ENCODE measurements at regions not wholly inside any gene's neighbourhood (a gene's known extent, or its start where the extent isn't known, plus 50 kb on each side); places are given as distances from the start of the nearest gene placed in this dataset.

GRCh38 chr5:58087905-58088304 lies 372.0 kb downstream of the PLK2 start:
- TF ChIP-seq EZH2 (IDR thresholded peaks at IDR 0.05; ENCODE audit: borderline replicate concordance, low read length) = no peak
- TF ChIP-seq, protein P1, sequence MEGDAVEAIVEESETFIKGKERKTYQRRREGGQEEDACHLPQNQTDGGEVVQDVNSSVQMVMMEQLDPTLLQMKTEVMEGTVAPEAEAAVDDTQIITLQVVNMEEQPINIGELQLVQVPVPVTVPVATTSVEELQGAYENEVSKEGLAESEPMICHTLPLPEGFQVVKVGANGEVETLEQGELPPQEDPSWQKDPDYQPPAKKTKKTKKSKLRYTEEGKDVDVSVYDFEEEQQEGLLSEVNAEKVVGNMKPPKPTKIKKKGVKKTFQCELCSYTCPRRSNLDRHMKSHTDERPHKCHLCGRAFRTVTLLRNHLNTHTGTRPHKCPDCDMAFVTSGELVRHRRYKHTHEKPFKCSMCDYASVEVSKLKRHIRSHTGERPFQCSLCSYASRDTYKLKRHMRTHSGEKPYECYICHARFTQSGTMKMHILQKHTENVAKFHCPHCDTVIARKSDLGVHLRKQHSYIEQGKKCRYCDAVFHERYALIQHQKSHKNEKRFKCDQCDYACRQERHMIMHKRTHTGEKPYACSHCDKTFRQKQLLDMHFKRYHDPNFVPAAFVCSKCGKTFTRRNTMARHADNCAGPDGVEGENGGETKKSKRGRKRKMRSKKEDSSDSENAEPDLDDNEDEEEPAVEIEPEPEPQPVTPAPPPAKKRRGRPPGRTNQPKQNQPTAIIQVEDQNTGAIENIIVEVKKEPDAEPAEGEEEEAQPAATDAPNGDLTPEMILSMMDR (IDR thresholded peaks at IDR 0.05; ENCODE audit: low read length) = no peak
- no peaks in the 10 kb centered on the region for H3K9me2 ChIP-seq (ENCODE audit: low read depth, low read length)
- no peaks in the 10 kb centered on the region for H3K4me1 ChIP-seq (ENCODE audit: insufficient read depth, low read length, severe bottlenecking)
- no peaks in the 10 kb centered on the region for H3F3A ChIP-seq (ENCODE audit: insufficient read depth, low read length)
- no peak overlapping the region for H2AFZ ChIP-seq (ENCODE audit: low read length)
- no peaks in the 10 kb centered on the region for H3K79me2 ChIP-seq (ENCODE audit: insufficient read depth, low read length)
- H3K9ac ChIP-seq (ENCODE audit: low read length) = no peak overlapping the region
- H3K27me3 ChIP-seq (ENCODE audit: insufficient read depth, low read length) = no peaks in the 10 kb centered on the region
- no peaks in the 10 kb centered on the region for H3K9me3 ChIP-seq (ENCODE audit: low read length)
- no peak overlapping the region for H3K4me3 ChIP-seq (ENCODE audit: low read depth, low read length, poor library complexity, severe bottlenecking)
- no peak overlapping the region for H3K27ac ChIP-seq (ENCODE audit: low read depth, low read length, poor library complexity, severe bottlenecking)
- H3K4me2 ChIP-seq (ENCODE audit: low read length) = no peak overlapping the region
- H3K36me3 ChIP-seq (ENCODE audit: insufficient read depth, low read length) = no peaks in the 10 kb centered on the region
- H4K20me1 ChIP-seq (ENCODE audit: insufficient read depth, low read length) = no peaks in the 10 kb centered on the region

GRCh38 chr5:58087123-58087522 lies 372.8 kb downstream of the PLK2 start:
- Histone ChIP-seq H3K4me2 (ENCODE audit: low read length) (no peak overlapping the region), H3K79me2 (ENCODE audit: insufficient read depth, low read length) (no peaks in the 10 kb centered on the region), H3K4me3 (ENCODE audit: low read depth, low read length, poor library complexity, severe bottlenecking) (no peak overlapping the region), H3K27me3 (ENCODE audit: insufficient read depth, low read length) (no peaks in the 10 kb centered on the region), H3K9ac (ENCODE audit: low read length) (no peak overlapping the region), H3F3A (ENCODE audit: insufficient read depth, low read length) (no peaks in the 10 kb centered on the region), H3K4me1 (ENCODE audit: insufficient read depth, low read length, severe bottlenecking) (no peaks in the 10 kb centered on the region), H3K9me3 (ENCODE audit: low read length) (no peaks in the 10 kb centered on the region), H3K36me3 (ENCODE audit: insufficient read depth, low read length) (no peaks in the 10 kb centered on the region), H3K27ac (ENCODE audit: low read depth, low read length, poor library complexity, severe bottlenecking) (no peak overlapping the region), H4K20me1 (ENCODE audit: insufficient read depth, low read length) (no peaks in the 10 kb centered on the region), H2AFZ (ENCODE audit: low read length) (no peak overlapping the region), H3K9me2 (ENCODE audit: low read depth, low read length) (no peaks in the 10 kb centered on the region)
- TF ChIP-seq, protein P1 (IDR thresholded peaks at IDR 0.05; ENCODE audit: low read length) = no peak
- TF ChIP-seq EZH2 (IDR thresholded peaks at IDR 0.05; ENCODE audit: borderline replicate concordance, low read length) = no peak

- H3K4me2 ChIP-seq (ENCODE audit: low read length) = no peak overlapping the region
- no peak for TF ChIP-seq EZH2 (IDR thresholded peaks at IDR 0.05; ENCODE audit: borderline replicate concordance, low read length)
- TF ChIP-seq, protein P1 (IDR thresholded peaks at IDR 0.05; ENCODE audit: low read length) = no peak
- H3K9ac ChIP-seq (ENCODE audit: low read length) = no peak overlapping the region
- H3K4me1 ChIP-seq (ENCODE audit: insufficient read depth, low read length, severe bottlenecking) = no peaks in the 10 kb centered on the region
- no peaks in the 10 kb centered on the region for H3K79me2 ChIP-seq (ENCODE audit: insufficient read depth, low read length)
- H4K20me1 ChIP-seq (ENCODE audit: insufficient read depth, low read length) = no peaks in the 10 kb centered on the region
- no peaks in the 10 kb centered on the region for H3K9me2 ChIP-seq (ENCODE audit: low read depth, low read length)
- no peaks in the 10 kb centered on the region for H3K27me3 ChIP-seq (ENCODE audit: insufficient read depth, low read length)
- H3K9me3 ChIP-seq (ENCODE audit: low read length) = no peaks in the 10 kb centered on the region
- H3K27ac ChIP-seq (ENCODE audit: low read depth, low read length, poor library complexity, severe bottlenecking) = no peak overlapping the region
- H2AFZ ChIP-seq (ENCODE audit: low read length) = no peak overlapping the region
- H3F3A ChIP-seq (ENCODE audit: insufficient read depth, low read length) = no peaks in the 10 kb centered on the region
- no peak overlapping the region for H3K4me3 ChIP-seq (ENCODE audit: low read depth, low read length, poor library complexity, severe bottlenecking)
- H3K36me3 ChIP-seq (ENCODE audit: insufficient read depth, low read length) = no peaks in the 10 kb centered on the region
These were observed 374.1 kb downstream of the PLK2 start for GRCh38 chr5:58085800-58086199.
